ENCODE measurements at regions not wholly inside any gene's neighbourhood (a gene's known extent, or its start where the extent isn't known, plus 50 kb on each side); places are given as distances from the start of the nearest gene placed in this dataset.

GRCh38 chr6:14696367-14696766, 549.5 kb upstream of the JARID2 start:
- H3K27ac Mint-ChIP-seq, result no peak overlapping the region
- peaks cover 5% of the 10 kb centered on the region for H3K4me1 Mint-ChIP-seq
- no peak overlapping the region for H3K4me3 Mint-ChIP-seq
- peaks cover 14% of the 10 kb centered on the region for H3K9me3 Mint-ChIP-seq
- H3K36me3 Mint-ChIP-seq, result no peaks in the 10 kb centered on the region
- no peak for TF ChIP-seq CTCF (IDR thresholded peaks at IDR 0.05; ENCODE audit: unreplicated experiment)
- DNase-seq (ENCODE audit: low spot score in 2 of 2, unreplicated experiment in 2 of 2), result no peak
- H3K27me3 Mint-ChIP-seq (ENCODE audit: low read depth), result peaks cover 1% of the 10 kb centered on the region

GRCh38 chr6:14697427-14697826, 548.4 kb upstream of the JARID2 start:
- peaks cover 1% of the 10 kb centered on the region for H3K27me3 Mint-ChIP-seq (ENCODE audit: low read depth)
- no peak overlapping the region for H3K4me3 Mint-ChIP-seq
- H3K9me3 Mint-ChIP-seq, result peaks cover 14% of the 10 kb centered on the region
- no peaks in the 10 kb centered on the region for H3K36me3 Mint-ChIP-seq
- no peak for TF ChIP-seq CTCF (IDR thresholded peaks at IDR 0.05; ENCODE audit: unreplicated experiment)
- peaks cover 5% of the 10 kb centered on the region for H3K4me1 Mint-ChIP-seq
- no peak overlapping the region for H3K27ac Mint-ChIP-seq
- DNase-seq (ENCODE audit: low spot score in 2 of 2, unreplicated experiment in 2 of 2), result no peak

GRCh38 chr6:14699803-14700601, 545.9 kb upstream of the JARID2 start:
- no peak for DNase-seq (ENCODE audit: low spot score in 2 of 2, unreplicated experiment in 2 of 2)
- H3K4me1 Mint-ChIP-seq, result peaks cover 5% of the 10 kb centered on the region
- no peak overlapping the region for H3K27ac Mint-ChIP-seq
- H3K9me3 Mint-ChIP-seq, result peaks cover 14% of the 10 kb centered on the region
- H3K4me3 Mint-ChIP-seq, result no peak overlapping the region
- peaks cover 1% of the 10 kb centered on the region for H3K27me3 Mint-ChIP-seq (ENCODE audit: low read depth)
- no peaks in the 10 kb centered on the region for H3K36me3 Mint-ChIP-seq
- TF ChIP-seq CTCF (IDR thresholded peaks at IDR 0.05; ENCODE audit: unreplicated experiment), result no peak

- TF ChIP-seq CTCF (IDR thresholded peaks at IDR 0.05; ENCODE audit: unreplicated experiment), result no peak
- no peak overlapping the region for H3K4me3 Mint-ChIP-seq
- DNase-seq (ENCODE audit: low spot score in 2 of 2, unreplicated experiment in 2 of 2), result no peak
- no peak overlapping the region for H3K27ac Mint-ChIP-seq
- peaks cover 12% of the 10 kb centered on the region for H3K4me1 Mint-ChIP-seq
- H3K9me3 Mint-ChIP-seq, result peaks cover 14% of the 10 kb centered on the region
- no peaks in the 10 kb centered on the region for H3K27me3 Mint-ChIP-seq (ENCODE audit: low read depth)
- no peaks in the 10 kb centered on the region for H3K36me3 Mint-ChIP-seq
Measured at GRCh38 chr6:14701946-14702345, 543.9 kb upstream of the JARID2 start.

DNA sequence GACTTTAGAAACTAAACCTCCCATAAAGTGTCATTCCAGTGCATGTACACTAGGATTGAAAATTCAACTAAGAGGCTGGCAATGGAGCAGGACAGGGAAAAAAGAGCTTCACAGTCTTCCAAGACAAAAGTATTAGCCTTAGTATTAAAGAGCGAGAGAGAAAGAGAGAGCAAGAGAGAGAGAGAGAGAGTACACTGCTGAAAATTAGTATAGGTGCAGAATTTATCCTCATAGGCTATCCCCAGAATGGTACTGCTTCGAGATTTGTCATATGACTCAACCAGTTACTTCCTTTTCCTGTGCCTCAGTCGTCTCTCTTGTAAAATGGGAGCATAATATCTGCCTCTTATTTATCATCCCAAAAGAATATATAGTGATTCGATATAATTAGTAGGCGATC, 543.2 kb upstream of the JARID2 start:
- Mint-ChIP-seq H3K4me1 (peaks cover 16% of the 10 kb centered on the region), H3K27me3 (ENCODE audit: low read depth) (no peaks in the 10 kb centered on the region), H3K36me3 (no peaks in the 10 kb centered on the region), H3K4me3 (no peak overlapping the region), H3K27ac (no peak overlapping the region), H3K9me3 (peaks cover 14% of the 10 kb centered on the region)
- TF ChIP-seq CTCF (IDR thresholded peaks at IDR 0.05; ENCODE audit: unreplicated experiment), result no peak
- no peak for DNase-seq (ENCODE audit: low spot score in 2 of 2, unreplicated experiment in 2 of 2)
